Right lobe of liver (tissue), 6 donors: ENCODE measurements at regions not wholly inside any gene's neighbourhood (a gene's known extent, or its start where the extent isn't known, plus 50 kb on each side); places are given as distances from the start of the nearest gene placed in this dataset.

ENCODE experiments used
- ATAC-seq, 4 donors: fragments of 200-7000 bp; cut with Tn5 transposase; one replicate each; pipeline ENCODE4 v1.9.1; 2020; ENCODE audit warnings: mild to moderate bottlenecking in 4 of 4, moderate library complexity in 4 of 4
- DNase-seq, 3 donors: peaks; one replicate each; pipeline ENCODE4 v3.0.0-alpha.2; 2020
- H3K27ac ChIP-seq, 3 donors: fragments of 200-600 bp; one replicate each; pipeline ENCODE4 v1.8.0; 2022
- H3K27me3 ChIP-seq, 2 donors: fragments of 200-600 bp; one replicate each; pipeline ENCODE4 v1.8.0; 2022
- H3K36me3 ChIP-seq, 4 donors: fragments of 200-600 bp; sonication (generic) in 1 of 4; one replicate each; pipeline versions ENCODE4 v1.5.1 to v1.8.0; 2017 to 2022; ENCODE audit warnings: control low read depth in 1 of 4
- H3K4me1 ChIP-seq, 4 donors: fragments of 200-600 bp; sonication (generic) in 1 of 4; one replicate each; pipeline versions ENCODE4 v1.5.1 to v1.8.0; 2017 to 2022; ENCODE audit warnings: control low read depth in 1 of 4
- H3K4me3 ChIP-seq, 3 donors: fragments of 200-600 bp; one replicate each; pipeline ENCODE4 v1.8.0; 2022
- H3K9me3 ChIP-seq, 4 donors: fragments of 200-600 bp; sonication (generic) in 1 of 4; one replicate each; pipeline versions ENCODE4 v1.5.1 to v1.8.0; 2017 to 2022; ENCODE audit warnings: control low read depth in 1 of 4
- POLR2A ChIP-seq: fragments of 450-650 bp; IDR thresholded peaks from one replicate; pipeline ENCODE4 v1.6.1; 2017; ENCODE audit warnings: antibody characterized with exemption, mild to moderate bottlenecking
- WGBS: methylation state at CpG from one replicate; pipeline ENCODE4 v1.1.6; 2018; ENCODE audit warnings: low coverage, low lambda C conversion rate; ENCODE audit not compliant: insufficient coverage; ENCODE audit errors: missing lambda C conversion rate; 5-methylcytosine and 5-hydroxymethylcytosine counted together
- intact Hi-C, 2 donors: fragments of 100-400 bp; cut with DNase I; formaldehyde crosslinking; loops; one replicate each; pipeline versions ENCODE4 v1.11.2 to v1.14.1; 2022
- TF ChIP-seq, protein P1 (sequence below), 4 donors: fragments of 200-600 bp in 3 of 4; fragments of 450-650 bp in 1 of 4; IDR thresholded peaks; one replicate each; pipeline versions ENCODE4 v1.5.1 to v1.8.0; 2016 to 2022; ENCODE audit warnings: antibody characterized with exemption in 4 of 4, mild to moderate bottlenecking in 2 of 4
- donor health status: DM: no; HTN: yes; CAD: no.
- donor health status: DM: no; HTN: no; CAD: no.
- donor health status: DM: no; HTN: no; CAD: no.
- donor health status: DM: no; HTN: yes; CAD: no.
- donor health status: DM: no; HTN: yes; CAD: no.

DNA sequence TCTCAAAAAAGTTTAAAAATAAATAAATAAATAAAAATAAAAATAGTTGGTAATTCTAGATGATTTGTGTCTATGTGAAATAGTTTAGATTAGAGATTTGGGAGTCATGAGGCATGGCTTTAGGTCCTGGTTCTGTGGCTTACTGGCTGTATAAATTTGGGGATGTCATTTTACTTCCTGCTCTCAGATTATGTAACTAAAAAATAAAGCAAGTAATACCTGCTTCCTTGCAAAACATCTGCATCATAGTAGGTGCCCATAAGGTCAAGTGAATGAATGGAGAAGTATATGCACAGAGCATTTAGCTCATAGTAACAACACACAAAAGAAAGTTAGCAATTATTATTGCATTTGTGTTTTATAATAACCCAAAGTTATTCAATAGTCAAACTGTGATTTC is 287.7 kb upstream of the TLE4 start:
- H3K4me1 ChIP-seq: no peaks in the 10 kb centered on the region
- no peaks in the 10 kb centered on the region for H3K9me3 ChIP-seq
- intact Hi-C loops: no loop called here
- no peak overlapping the region for H3K27ac ChIP-seq
- ATAC-seq: no peak
- no peak for TF ChIP-seq POLR2A
- TF ChIP-seq, protein P1, sequence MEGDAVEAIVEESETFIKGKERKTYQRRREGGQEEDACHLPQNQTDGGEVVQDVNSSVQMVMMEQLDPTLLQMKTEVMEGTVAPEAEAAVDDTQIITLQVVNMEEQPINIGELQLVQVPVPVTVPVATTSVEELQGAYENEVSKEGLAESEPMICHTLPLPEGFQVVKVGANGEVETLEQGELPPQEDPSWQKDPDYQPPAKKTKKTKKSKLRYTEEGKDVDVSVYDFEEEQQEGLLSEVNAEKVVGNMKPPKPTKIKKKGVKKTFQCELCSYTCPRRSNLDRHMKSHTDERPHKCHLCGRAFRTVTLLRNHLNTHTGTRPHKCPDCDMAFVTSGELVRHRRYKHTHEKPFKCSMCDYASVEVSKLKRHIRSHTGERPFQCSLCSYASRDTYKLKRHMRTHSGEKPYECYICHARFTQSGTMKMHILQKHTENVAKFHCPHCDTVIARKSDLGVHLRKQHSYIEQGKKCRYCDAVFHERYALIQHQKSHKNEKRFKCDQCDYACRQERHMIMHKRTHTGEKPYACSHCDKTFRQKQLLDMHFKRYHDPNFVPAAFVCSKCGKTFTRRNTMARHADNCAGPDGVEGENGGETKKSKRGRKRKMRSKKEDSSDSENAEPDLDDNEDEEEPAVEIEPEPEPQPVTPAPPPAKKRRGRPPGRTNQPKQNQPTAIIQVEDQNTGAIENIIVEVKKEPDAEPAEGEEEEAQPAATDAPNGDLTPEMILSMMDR (IDR thresholded peaks at IDR 0.05): no peak
- no peak overlapping the region for H3K4me3 ChIP-seq
- no peaks in the 10 kb centered on the region for H3K27me3 ChIP-seq
- no peaks in the 10 kb centered on the region for H3K36me3 ChIP-seq
- DNase-seq: no peak

DNA sequence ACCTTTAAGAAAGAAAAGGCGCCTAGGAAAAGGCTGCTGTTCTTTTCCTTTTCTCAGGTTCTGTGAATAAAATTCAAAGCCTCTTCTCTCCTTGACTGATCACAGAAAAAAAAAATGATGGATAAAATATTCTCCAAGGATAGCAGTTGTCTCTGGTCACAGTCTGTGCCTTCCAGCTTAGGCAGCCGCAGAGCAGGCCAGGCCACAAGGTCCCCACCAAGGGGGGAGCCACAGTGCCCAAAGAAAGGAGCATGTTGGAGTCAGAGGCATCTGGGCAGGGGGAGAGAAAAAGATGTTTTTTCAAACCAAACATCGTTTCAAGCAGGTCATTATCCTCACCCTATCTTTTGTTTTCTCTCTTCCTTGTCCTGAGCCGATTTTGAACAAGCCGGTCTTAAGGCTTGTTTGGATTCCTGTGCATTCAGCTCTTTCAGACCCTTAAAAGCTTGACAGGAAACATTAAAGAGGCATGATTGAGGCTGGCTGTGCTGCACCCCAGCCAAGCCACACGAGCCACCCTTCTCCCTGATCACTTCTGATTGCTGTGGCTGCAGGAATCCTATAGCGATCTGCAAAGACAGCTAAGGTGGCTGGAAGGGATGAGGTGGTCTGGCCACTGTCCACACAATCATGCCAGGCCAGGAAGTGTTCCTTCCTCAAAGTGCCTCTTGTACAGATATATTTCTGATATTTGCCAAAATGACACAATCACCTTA is 284.6 kb upstream of the TLE4 start:
- no peaks in the 10 kb centered on the region for H3K27me3 ChIP-seq
- no peaks in the 10 kb centered on the region for H3K9me3 ChIP-seq
- ATAC-seq: no peak
- no peak overlapping the region for H3K27ac ChIP-seq
- no peak for TF ChIP-seq POLR2A
- TF ChIP-seq, protein P1 (IDR thresholded peaks at IDR 0.05): no peak
- H3K36me3 ChIP-seq: no peaks in the 10 kb centered on the region
- 24% methylated on average over 7 of the region's 7 CpGs for WGBS
- H3K4me1 ChIP-seq: no peaks in the 10 kb centered on the region
- intact Hi-C loops: no loop called here
- no peak overlapping the region for H3K4me3 ChIP-seq
- DNase-seq: no peak

- Histone ChIP-seq H3K27ac (no peak overlapping the region), H3K4me1 (no peaks in the 10 kb centered on the region), H3K9me3 (no peaks in the 10 kb centered on the region), H3K36me3 (no peaks in the 10 kb centered on the region), H3K4me3 (no peak overlapping the region), H3K27me3 (no peaks in the 10 kb centered on the region)
- TF ChIP-seq, protein P1 (IDR thresholded peaks at IDR 0.05): no peak
- no peak for TF ChIP-seq POLR2A
- no peak for DNase-seq
- WGBS: 25% methylated on average over 4 of the region's 4 CpGs
- ATAC-seq: no peak
- intact Hi-C loops: no loop called here
Observed at GRCh38 chr9:79287708-79288290, 284.0 kb upstream of the TLE4 start.

GRCh38 chr9:79289856-79290255 is 281.9 kb upstream of the TLE4 start:
- Histone ChIP-seq H3K4me1 (no peaks in the 10 kb centered on the region), H3K27ac (no peak overlapping the region), H3K4me3 (no peak overlapping the region), H3K9me3 (no peaks in the 10 kb centered on the region), H3K27me3 (no peaks in the 10 kb centered on the region), H3K36me3 (no peaks in the 10 kb centered on the region)
- no peak for ATAC-seq
- TF ChIP-seq POLR2A: no peak
- intact Hi-C loops: no loop called here
- 70% methylated on average over 1 of the region's 3 CpGs for WGBS
- no peak for DNase-seq

DNA sequence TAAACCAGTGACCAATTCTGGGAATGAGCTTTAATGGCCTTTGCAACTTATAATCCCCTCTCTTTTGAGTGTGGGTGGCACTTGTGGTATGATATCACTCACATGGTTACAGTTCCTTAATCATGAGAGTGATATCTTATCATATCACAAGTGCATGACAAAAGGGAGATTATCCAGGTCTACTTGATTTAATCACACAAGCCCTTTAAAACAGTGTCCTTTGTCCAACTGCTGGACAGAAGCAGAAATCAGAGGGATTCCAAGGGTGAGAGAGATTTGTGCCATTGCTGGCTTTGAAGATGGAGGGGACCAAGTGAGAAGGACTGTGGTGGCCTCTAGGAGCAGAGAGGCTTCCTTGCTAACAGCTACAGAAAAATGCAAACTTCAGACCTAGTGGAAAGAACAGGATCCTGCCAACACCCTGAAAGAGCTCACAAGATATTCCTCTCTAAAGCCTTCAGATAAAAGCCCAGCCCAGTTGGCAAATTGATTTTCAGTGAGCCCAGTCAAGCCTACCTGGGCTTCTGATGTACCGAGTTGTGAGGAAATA is 279.0 kb upstream of the TLE4 start:
- Histone ChIP-seq H3K9me3 (no peaks in the 10 kb centered on the region), H3K27me3 (no peaks in the 10 kb centered on the region), H3K27ac (no peak overlapping the region), H3K4me1 (no peaks in the 10 kb centered on the region), H3K36me3 (no peaks in the 10 kb centered on the region), H3K4me3 (no peak overlapping the region)
- DNase-seq (no peak), ATAC-seq (no peak)
- 17% methylated on average over 1 of the region's 1 CpG for WGBS
- TF ChIP-seq POLR2A: no peak
- TF ChIP-seq, protein P1 (IDR thresholded peaks at IDR 0.05): no peak
- intact Hi-C loops: no loop called here
